ENCODE measurements at regions not wholly inside any gene's neighbourhood (a gene's known extent, or its start where the extent isn't known, plus 50 kb on each side); places are given as distances from the start of the nearest gene placed in this dataset.

DNA sequence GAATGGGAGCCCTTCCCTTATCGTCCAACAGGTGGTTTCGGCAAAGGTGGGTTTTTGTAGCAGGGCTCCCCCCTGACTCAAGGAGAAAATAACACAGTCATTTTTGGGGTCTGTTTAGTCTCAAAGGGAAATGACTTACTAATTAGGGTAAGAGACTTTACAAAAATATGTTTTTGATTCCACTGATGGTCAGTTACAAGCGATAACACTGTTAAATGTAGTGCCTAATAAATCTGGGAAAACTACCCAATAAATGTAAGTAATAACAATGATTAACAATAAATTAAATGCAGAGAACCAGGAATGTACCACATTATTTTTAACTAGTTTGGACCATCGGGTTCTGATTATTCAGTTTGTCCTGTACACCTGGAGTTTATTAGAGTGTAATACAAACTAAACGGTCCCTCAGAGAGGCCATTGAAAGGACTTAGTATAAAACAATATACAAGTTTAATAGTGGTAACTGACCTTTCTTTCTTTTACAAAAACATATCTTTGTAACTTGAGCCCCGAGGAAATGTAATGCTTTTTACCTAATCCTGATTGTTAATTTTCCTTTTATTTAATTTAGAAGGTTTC, 216.2 kb upstream of the HABP2 start:
- TF ChIP-seq SIN3A (IDR thresholded peaks at IDR 0.05; ENCODE audit: borderline replicate concordance, insufficient read depth, low read length) (no peak), TAF1 (IDR thresholded peaks at IDR 0.05; ENCODE audit: borderline replicate concordance, insufficient read depth, low read length) (no peak), POLR2AphosphoS5 (IDR thresholded peaks at IDR 0.05; ENCODE audit: low read depth, low read length) (no peak)
- TF ChIP-seq, protein P1, sequence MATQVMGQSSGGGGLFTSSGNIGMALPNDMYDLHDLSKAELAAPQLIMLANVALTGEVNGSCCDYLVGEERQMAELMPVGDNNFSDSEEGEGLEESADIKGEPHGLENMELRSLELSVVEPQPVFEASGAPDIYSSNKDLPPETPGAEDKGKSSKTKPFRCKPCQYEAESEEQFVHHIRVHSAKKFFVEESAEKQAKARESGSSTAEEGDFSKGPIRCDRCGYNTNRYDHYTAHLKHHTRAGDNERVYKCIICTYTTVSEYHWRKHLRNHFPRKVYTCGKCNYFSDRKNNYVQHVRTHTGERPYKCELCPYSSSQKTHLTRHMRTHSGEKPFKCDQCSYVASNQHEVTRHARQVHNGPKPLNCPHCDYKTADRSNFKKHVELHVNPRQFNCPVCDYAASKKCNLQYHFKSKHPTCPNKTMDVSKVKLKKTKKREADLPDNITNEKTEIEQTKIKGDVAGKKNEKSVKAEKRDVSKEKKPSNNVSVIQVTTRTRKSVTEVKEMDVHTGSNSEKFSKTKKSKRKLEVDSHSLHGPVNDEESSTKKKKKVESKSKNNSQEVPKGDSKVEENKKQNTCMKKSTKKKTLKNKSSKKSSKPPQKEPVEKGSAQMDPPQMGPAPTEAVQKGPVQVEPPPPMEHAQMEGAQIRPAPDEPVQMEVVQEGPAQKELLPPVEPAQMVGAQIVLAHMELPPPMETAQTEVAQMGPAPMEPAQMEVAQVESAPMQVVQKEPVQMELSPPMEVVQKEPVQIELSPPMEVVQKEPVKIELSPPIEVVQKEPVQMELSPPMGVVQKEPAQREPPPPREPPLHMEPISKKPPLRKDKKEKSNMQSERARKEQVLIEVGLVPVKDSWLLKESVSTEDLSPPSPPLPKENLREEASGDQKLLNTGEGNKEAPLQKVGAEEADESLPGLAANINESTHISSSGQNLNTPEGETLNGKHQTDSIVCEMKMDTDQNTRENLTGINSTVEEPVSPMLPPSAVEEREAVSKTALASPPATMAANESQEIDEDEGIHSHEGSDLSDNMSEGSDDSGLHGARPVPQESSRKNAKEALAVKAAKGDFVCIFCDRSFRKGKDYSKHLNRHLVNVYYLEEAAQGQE (IDR thresholded peaks at IDR 0.05; ENCODE audit: insufficient read depth in 1 of 2, low read depth in 2 of 2, low read length in 2 of 2): no peak

All from PFSK-1 (cell line).